HG03108 (cell line): ENCODE measurements at regions not wholly inside any gene's neighbourhood (a gene's known extent, or its start where the extent isn't known, plus 50 kb on each side); places are given as distances from the start of the nearest gene placed in this dataset.
"Not testable (repeated sequence)": the region's sequence is repeated elsewhere in the genome, so short reads cannot be mapped to it uniquely, and the experiment has no call there.

Source experiments
- ATAC-seq: cut with Tn5 transposase; IDR thresholded peaks from one replicate; pipeline ENCODE4 v1.9.1; 2021; ENCODE audit warnings: moderate library complexity; ENCODE audit not compliant: unreplicated experiment

DNA sequence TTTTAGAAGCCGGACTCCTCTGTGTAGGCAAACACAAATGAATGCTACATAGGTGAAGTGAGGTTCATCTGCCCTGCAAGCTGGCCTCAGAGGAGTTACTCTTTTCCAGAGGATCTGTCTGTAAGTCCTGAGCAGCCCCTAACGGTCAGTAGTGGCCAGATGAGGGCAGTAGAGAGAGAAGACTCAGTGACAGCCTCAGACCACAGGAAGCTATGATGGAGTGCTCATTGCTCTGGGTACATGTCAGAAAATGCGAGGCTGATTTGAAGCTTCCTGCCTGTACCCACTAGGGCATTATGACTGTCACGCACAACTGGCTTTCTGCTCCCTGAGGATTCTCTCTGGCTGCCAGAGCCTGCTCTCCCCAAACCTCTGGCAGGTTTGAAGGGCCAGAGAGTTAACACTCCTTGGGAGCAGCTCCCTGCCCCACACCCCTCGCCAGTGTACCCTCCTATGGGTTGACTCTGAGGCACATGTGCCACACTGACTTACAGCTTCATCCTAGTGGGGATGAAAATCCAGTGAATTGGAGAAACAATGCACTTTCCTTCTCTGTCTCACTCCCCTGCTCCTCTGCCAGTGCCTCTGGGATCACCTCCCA, 141.5 kb downstream of the GABRG2 start:
- peak; percentile 94 for ATAC-seq

DNA sequence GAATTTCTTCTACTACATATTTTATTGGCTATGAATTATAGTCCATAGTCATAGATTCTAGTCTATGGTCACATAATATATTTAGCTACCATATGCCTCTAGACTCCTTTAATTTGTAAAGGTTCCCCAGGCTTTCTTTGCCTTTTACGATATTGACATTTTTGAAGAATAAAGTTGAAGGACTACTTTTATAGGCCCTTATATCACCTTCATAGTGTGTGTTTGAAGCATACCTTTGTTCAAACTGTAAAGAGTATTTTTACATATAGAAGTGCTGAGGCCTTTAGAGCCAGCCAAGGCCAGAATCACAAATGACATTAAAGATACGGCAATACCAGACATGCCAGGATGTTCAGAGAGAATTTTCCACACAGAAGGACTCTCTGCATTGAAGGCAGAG, 147.0 kb downstream of the GABRG2 start:
- ATAC-seq, result no peak

DNA sequence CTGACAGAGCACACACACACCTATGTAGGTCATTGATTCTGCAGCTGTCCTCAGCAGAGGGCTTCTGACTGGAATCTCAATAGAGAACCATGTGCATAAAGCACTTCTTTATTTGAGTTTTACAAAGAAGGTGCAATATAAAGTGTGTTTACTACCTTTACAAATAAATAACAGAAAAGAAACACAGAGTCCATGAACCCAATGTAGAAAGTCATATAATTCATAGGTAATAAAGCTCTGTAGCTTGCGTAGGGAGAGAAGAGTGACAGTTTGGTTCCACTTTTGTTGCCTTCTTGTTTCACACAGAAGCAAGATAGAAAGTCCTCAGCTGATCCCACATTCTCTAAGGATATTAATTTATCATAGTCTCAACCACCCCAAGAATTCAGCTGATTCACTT, 149.5 kb downstream of the GABRG2 start:
- ATAC-seq, result no peak

DNA sequence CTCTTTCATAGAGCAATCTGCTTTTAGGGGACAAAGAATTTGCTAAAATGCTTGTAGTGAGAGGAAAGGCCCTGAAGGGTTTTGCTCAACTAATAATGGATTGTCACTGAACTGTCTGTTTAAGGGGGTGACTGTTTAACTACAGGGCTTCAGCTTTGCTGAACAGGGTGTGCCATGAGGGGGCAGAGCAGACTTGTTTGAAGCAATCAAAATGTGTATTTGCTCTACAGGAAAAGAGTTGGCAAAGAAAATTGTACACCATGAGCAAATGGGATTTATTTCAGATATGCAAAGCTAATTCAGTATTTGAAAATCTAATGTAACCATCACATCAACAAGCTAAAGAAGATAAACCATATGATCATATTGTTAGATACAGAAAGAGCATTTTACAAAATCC, 154.3 kb downstream of the GABRG2 start:
- no peak for ATAC-seq

DNA sequence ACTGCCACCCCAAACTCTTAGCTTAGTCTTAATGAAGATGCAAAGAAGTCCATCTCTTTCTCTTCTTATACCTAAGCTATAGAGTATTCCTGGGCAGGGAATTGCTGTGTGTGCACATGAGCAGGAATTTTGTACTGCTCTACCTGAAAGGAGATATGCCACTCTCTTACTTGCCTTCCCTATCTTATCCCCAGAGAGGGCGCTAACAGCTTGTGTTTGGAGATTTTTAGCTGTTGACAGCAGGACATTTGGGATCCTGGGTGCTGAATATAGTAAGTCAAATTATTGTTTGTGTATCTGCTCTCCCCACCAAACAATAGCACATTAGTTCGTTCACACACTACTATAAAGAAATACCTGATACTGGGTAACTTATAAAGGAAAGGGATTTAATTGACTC, 159.5 kb downstream of the GABRG2 start:
- ATAC-seq, result no peak

DNA sequence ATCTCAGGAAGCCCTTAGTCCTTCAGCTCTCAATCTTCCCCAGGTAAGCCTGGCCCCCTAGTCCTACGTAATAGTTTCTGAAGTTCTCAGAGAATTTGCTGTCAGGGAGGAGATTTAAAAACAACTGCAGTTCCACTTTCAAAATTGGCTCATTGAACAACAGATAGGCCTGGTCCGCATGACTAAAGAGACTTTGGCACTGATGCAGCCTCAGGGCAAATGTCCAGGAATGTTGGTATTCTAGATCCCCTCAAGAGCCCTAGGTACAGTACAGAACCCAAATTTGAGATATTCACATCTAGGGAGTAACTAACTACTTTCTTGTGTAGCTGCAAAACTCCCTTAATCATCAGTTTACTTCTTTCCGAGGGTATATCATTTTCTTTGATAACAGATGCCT, 162.8 kb downstream of the GABRG2 start:
- ATAC-seq, result no peak

DNA sequence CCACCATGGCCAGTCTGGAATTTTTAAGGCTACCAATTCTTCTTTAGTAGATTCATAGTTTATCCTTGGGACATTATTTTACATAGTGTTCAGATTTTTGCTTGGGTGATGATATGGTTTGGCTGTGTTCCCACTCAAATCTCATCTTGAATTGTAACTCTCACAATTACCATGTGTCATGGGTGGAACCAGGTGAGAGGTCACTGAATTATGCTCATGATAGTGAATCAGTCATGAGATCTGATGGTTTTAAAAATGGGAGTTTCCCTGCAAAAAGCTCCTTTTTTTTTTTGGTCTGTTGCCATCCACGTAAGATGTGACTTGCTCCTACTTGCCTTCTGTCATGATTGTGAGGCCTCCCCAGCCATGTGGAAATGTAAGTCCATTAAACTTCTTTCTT, 163.9 kb downstream of the GABRG2 start:
- ATAC-seq, result no peak

DNA sequence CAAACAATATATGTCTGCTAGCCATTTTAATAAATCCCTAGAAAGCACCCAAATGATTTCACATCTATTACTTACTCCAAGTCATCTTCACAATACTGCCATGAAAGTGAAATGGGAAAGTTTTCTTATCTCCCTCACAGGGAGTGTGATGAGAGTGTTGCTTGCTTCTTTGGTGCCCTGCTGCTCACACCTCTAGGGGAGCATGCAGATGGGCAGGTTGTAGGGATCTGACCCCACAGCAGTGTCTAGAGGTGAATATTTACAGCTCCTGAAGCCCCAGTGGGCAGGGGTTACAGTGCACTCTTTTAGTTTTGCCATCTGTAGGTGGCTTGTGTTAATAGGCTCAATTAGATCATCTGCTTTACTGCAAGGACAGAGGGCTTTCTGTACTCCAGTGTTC, 173.2 kb downstream of the GABRG2 start:
- ATAC-seq, result no peak

DNA sequence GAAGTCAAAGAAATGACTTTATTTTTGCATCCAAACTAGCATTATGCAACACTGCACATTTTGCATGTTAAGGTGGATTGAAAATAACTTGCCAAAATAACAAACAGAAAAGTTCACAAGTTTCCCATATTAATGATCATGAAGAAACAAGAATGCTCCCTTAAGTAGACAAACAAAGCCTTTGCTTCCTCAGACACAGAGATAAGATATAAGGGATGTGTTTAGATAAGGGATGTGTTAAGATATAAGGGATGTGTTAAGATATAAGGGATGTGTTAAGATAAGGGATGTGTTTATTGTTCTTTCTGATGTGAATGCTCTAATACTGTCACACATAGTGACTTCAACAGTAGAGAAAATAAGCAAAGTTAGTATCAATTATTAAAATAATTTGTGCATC, 174.8 kb downstream of the GABRG2 start:
- no peak for ATAC-seq

DNA sequence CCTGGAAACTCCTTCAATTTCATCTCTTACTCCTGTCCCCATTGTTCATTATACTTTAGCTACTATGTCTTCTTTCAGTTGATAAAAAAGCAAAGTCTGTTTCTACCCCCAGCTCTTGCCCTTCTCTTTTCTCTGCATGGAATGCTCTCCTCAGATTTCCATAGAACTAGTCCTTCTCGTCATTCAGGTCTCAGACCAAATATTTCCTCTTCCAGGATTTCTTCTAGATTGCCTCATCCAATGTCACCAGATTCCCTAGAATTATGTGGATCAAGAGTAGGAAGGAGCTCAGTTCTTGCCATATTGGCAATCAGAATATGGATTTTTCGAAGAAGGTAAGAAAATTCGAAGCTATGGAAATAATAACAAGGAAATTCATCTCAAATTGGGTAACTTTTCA, 176.1 kb downstream of the GABRG2 start:
- no peak for ATAC-seq

DNA sequence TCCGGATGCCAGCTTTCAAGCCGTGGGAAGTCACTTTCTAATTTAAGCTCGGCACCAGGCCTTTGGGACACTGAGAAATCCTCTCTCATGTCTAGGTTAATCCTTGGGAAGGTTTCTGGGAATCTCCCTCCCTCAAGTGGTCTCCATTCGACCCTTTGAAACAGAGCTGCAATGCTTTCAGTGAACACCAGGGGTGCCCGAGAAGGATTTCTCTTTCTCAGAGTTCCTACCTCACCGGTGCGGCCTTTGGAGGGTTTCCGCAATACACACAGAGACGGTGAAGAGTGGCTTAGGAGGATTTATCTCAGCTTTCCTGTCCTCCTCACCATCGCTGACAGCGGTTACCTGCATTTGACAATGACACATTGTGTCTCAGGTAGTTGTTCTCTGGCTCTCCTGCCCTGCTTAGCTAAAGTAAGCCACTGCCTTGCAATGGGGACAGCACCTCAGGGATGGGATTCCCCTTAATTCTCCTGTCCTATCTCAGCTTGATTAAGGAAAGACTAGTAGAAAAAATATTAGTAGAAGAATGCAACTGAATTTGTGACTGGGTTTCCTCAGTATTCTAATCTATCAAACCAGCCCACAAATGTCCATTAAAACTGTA, 180.6 kb downstream of the GABRG2 start:
- ATAC-seq, result no peak

DNA sequence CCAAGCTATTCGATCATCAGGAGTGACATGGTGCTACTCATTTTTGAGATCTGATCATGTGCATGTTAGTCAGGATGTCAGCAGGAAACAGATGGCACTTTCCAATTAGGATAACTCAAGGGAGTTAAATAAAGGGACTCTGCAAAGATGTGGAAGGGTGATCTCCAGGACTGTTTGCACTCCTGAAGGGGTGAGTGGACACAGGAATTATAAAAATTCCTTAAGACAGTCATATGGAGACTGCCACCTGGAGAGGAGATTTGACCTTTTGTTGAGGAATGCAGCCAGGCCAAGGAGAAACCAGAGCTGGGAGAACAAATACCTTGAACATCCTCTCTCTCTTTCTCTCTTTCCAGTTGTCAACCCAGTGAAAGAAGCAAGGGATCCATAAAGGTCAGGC, 189.1 kb downstream of the GABRG2 start:
- no peak for ATAC-seq

DNA sequence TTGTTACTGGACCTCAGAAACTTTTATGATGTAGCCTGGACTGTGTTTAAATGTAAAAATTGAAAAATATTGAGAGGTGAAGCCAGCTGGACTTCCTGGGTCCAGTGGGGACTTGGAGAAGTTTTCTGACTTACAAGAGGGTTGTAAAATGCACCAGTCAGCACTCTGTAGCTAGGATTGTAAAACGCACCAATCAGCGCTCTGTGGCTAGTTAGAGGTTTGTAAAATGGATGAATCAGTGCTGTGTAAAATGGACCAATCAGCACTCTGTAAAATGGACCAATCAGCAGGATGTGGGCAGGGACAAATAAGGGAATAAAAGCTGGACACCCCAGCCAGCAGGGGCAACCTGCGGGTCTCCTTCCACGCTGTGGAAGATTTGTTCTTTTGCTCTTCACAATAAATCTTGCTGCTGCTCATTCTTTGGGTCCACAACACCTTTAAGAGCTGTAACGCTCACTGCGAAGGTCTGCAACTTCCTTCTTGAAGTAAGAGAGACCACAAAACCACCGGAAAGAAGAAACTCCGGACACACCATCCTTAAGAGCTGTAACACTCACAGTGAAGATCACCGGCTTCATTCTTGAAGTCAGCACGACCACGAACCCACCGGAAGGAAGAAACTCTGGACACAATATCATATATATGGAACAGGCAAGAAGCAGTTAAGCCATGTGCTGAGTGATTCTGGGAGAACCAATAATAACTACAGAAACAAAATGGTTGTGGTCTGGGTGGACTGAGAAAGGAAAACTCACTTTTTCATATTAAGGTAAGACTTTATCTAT, 201.3 kb downstream of the GABRG2 start:
- no peak for ATAC-seq

DNA sequence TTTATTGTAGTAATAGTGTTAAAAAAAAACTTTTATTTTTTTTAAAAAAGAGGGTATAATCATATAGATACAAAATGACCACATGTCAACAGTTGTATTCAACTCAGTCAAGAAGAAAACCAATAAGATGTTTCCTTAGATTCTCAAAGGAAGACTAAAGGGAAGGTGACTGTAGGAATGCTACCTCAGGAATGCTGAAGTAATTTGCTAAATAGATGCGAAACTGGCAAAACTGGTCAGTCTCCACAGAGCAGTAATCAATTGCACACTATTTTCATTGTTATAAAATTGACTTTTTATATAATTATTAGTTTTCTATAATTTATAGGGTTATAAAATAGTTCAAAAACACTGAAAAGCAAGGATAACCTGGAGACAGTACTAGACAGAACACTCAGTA, 204.8 kb downstream of the GABRG2 start:
- no peak for ATAC-seq

DNA sequence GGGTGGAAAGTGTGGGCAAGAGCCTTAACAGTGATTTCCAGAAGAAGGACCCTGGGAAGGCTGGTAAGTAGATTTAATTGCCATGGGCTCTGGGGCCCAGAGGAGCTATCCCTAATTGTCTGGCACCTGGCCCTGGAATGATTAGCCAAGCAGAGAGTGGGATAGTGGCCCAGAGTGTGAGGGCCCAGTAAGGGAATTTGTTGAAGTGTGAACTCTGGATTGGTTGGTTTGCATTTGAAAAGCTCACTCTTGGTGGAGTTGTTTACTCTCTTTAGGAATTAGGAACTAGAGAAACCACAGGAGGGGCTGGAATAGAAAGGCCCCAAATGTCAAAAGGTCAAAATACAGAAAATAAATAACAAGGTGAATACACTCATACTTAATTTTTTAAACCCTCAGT, 207.1 kb downstream of the GABRG2 start:
- no peak for ATAC-seq

DNA sequence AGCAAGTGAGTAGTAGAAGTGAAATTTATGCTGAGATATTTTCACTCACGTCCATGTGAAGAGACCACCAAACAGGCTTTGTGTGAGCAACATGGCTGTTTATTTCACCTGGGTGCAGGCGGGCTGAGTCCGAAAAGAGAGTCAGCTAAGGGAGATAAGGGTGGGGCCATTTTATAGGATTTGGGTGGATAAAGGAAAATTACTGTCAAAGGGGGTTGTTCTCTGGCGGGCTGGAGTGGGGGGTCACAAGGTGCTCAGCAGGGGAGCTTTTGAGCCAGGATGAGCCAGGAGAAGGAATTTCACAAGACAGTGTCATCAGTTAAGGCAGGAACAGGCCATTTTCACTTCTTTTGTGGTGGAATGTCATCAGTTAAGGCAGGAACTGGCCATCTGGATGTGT, 207.8 kb downstream of the GABRG2 start:
- ATAC-seq, result not testable (repeated sequence)

DNA sequence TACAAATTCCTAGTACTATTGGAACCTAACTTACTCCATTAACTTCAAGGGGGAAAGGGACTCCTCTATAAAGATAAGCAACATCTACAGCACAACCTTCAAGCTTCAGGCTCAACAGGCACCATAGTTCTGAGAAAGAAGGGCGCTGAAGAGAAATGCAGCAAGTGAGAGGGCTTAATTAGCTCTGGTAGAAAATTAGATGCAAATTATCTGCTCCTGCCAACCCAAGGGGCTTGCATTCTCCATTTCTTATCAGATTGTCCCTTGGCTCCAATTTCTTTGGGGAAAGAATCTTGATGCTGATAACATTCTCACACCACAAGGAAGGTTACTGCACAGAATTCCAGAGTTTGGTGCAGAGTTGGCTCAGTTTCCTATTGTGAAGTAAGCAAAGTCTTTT, 214.6 kb downstream of the GABRG2 start:
- ATAC-seq, result no peak

DNA sequence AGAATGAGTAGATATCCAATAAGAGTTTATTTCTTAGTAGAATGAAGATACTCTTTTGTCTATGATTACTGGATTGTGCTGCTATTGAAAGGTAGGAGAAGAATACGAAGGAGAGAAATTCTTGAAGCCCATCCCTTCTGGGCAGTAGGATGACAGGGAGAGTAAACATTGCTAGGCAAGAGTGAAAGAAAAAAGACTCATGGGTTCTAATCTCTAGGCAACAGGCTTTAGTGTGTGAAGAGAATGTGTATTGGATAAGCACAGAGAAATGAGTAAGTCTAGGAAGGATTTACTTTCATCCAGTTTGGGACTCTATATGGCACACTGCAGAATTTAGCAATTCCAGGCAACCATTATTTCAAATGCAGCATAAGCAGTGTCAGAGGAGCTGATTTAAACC, 216.0 kb downstream of the GABRG2 start:
- no peak for ATAC-seq

DNA sequence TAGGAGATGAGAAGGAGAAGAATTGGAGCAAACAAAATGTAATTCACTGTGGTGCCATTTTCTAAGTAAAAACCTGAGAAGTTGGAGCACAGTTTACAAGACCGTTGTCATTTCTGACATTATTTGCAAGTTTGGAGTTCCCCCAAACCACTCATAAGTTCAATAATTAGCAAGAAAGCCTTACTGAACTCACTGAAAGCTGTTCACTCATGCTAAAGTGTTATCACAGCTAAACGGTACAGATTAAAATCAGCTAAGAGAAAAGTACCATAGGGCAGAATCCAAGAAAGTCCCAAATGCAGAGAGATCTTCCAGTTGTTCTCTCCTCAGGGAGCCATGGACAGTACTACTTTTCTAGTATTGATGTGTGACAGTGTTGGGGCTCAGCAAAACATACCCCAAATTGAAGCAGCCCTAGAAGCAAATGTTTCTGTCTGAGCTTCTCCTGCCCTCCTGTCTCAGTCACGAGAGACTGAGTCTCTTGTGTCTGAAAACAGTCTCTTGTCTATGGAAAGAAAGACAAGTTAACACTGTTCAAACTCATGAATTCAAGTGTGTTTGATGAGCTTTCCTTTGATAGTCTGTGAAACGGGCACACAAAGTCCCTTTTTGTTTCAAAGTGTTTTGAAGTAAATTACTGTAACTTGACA, 221.2 kb downstream of the GABRG2 start:
- ATAC-seq, result peak; percentile 80

DNA sequence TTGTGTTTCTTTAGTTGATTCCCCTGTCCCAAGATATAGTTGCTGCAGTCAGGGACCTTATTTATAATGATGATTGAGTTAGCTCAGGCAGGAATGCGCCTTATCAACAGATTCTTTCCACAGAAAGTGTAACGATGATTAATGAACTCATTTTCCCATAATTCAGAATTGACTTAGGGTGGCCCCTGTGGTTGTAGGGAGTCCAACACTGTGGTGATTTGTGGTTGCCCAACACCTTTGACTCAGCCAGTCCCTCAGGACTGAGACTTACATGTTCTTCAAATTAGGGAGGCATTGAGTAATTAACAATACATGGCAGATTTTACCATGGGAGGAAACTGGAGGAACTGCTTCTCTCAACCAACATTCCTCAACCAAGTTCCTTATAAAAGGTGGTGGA, 221.9 kb downstream of the GABRG2 start:
- ATAC-seq, result no peak

DNA sequence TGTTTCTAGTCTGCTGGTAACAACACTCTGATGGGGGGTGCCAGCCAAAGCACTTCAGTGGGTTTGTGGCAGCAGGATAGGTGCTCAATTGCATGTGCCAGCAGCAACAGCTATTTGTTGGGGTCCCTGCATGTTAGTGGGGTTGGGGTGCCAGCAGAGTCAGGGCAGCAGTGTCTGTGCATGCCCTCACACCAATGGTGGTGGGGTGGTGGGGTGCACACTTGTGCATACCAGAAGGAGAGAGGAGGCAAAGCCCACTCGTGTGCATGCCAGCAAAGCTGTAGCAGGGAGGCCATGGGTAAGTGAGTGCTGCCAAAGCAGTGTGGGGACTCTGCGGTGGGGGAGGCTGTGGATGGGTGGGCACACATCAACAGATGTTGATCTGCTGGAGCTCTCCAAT, 232.2 kb downstream of the GABRG2 start:
- ATAC-seq, result no peak

DNA sequence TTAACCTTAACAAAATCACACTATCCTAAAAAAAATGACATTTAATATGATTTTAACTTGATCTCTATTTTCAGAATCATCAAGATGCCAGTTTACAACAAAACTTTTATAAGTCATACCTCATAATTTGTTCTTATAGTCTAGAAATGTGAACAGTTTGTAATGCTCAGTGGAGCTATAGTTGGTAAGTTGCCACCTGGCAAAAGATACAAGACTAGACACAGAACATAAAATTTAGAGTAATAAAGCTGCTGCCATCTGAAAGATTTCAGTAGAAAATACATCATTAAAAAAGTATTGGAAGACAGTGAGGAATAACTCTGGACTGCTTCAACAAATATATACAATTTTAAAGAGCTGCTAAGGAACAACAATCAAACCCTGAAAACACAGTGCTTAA, 233.8 kb downstream of the GABRG2 start:
- ATAC-seq, result no peak
